ENCODE measurements at regions not wholly inside any gene's neighbourhood (a gene's known extent, or its start where the extent isn't known, plus 50 kb on each side); places are given as distances from the start of the nearest gene placed in this dataset.

GRCh38 chr5:114311281-114311680 is 50.6 kb upstream of the KCNN2 start:
- TF ChIP-seq CTCF (IDR thresholded peaks at IDR 0.05; ENCODE audit: low read length), result no peak
- TF ChIP-seq EZH2 (IDR thresholded peaks at IDR 0.05; ENCODE audit: borderline replicate concordance, low read length), result no peak
